ENCODE measurements at regions not wholly inside any gene's neighbourhood (a gene's known extent, or its start where the extent isn't known, plus 50 kb on each side); places are given as distances from the start of the nearest gene placed in this dataset.

GRCh38 chr1:168369655-168370054 lies 89.0 kb downstream of the TBX19 start:
- no peak for TF ChIP-seq POLR2A (IDR thresholded peaks at IDR 0.05; ENCODE audit: low read length)
- TF ChIP-seq GATA1 (IDR thresholded peaks at IDR 0.05; ENCODE audit: low read depth, low read length), result no peak
